NCI-H748 (cell line): ENCODE measurements at regions not wholly inside any gene's neighbourhood (a gene's known extent, or its start where the extent isn't known, plus 50 kb on each side); places are given as distances from the start of the nearest gene placed in this dataset.

Experiments used
- DNase-seq: peaks from one replicate; lab custom pipeline; 2025; ENCODE audit not compliant: unreplicated experiment; lab: John Stamatoyannopoulos, UW

GRCh38 chr7:25279705-25280104, 51.4 kb upstream of the NPVF start:
- no peak for DNase-seq

- no peak for DNase-seq
Measured at GRCh38 chr7:25280181-25280580, 51.9 kb upstream of the NPVF start.

- no peak for DNase-seq
Measured at GRCh38 chr7:25282194-25282593, 53.9 kb upstream of the NPVF start.

GRCh38 chr7:25286756-25287155, 58.5 kb upstream of the NPVF start:
- no peak for DNase-seq

GRCh38 chr7:25287291-25287690, 59.0 kb upstream of the NPVF start:
- no peak for DNase-seq

GRCh38 chr7:25288556-25289307, 60.4 kb upstream of the NPVF start:
- DNase-seq, result no peak

DNA sequence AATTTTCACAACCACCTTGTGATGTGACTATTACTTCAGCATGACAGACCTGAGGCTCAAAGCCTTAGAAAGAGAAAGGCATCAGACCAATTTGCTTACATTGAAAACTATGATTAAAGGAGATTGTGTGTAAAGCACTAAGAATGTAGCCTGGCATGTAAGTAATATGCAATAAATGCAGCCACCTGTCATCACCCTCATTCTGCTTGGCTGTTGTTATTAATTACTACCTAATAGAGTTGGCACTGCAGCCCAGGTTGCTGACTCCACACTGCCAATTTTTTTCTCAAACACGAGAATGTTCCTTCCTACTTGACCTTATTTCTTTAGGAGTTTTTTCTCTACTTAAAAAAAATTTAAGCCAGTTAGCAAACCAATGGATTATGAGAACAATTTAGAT, 61.2 kb upstream of the NPVF start:
- DNase-seq, result no peak

DNA sequence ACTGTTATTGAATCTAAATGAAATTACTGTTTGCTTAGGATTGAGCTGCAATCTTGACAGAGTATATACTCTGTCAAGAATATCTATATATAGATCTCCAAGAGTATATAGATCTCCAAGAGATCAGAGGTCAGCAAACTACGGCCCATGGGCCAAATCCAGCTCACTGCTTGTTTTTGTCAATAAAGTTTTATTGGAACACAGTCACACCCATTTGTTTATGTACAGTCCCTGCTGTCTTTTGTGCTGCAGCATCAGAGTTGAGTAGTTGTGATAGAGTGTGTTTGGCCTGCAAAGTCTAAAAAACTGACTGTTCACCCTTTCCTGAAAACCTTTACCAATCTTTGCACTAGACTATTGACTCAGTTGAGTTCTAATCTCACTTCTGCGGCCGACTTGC, 66.3 kb upstream of the NPVF start:
- no peak for DNase-seq

DNA sequence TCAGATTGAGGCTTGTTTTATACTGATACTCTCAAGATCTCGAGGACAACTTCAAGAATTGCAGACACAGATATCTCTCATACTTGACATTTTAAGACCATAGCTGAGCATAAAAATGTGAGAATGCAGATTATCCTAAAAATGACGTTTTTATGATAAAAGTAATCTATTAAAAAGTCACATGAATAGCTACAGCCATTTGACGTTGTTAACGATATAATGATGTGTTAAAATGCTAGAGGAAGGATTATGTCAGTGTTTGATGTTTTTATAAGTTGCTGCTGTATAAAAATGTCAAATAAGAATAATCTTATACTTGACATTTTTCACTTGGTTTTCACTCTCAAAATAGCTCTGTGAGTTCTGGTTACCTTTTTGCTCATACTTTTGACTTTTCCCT, 67.1 kb upstream of the NPVF start:
- DNase-seq, result no peak

DNA sequence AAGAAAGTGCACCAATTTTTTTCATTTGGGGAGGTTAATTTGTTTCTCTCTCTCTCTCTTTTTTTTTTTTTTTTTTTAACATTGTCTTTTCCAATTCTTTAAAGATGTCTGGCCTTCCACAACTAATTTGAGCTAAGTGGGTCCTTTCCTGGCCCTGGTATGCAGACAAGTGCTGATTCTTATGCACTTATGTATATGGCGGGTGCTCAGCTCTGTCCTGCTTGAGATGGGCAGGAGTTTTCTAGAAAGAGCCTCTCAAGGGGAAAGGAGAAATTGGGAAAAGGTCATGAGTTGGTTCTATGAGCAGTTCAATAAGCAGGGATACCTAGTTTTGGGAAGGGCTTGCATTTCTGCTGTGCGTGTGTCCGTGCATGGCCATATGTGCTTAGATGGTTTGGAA, 67.8 kb upstream of the NPVF start:
- no peak for DNase-seq

- DNase-seq, result no peak
Measured at GRCh38 chr7:25297278-25297677, 69.0 kb upstream of the NPVF start.

- no peak for DNase-seq
Measured at GRCh38 chr7:25303281-25304181, 75.2 kb upstream of the NPVF start.

- no peak for DNase-seq
Measured at GRCh38 chr7:25304691-25305090, 76.4 kb upstream of the NPVF start.

- DNase-seq, result no peak
Measured at GRCh38 chr7:25305831-25306230, 77.5 kb upstream of the NPVF start.

DNA sequence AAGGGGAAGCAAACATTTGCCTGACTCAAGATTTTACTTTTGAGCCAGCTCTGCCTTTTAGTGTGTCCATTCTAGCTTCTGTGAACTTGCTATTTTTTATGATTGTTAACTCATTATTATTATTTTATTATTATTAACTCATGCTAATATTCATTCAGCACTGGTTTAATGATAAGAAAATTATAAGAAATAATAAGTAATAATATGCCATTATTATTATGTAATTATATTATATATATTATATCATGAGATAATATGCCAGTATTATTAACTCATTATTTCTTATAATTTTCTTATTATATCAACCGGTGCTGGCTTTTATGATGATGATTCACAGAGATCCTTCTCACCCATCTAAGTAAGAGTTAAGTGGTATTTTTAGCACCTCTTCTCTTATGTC, 79.3 kb upstream of the NPVF start:
- DNase-seq, result no peak

DNA sequence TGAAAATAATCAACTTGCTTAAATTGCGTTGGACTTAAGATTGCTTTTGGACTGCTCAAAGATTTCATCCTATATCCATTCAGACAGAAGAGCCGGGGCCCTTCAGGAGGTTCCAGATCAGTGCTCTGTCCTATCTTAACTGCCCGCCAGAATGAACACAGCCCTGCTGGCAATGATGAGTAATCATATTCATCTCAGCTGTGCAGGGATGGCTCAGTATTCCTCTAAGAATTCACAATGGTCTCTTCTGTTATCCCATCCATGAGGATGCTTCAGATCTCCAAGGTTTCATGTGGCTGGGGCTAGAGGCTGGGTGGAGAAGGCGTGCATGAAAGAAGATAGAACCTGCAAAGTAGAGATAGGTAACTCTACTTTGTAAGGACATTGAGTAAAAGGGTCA, 80.0 kb upstream of the NPVF start:
- DNase-seq, result no peak

- peak; percentile 40 for DNase-seq
Measured at GRCh38 chr7:25308906-25309705, 80.8 kb upstream of the NPVF start.

DNA sequence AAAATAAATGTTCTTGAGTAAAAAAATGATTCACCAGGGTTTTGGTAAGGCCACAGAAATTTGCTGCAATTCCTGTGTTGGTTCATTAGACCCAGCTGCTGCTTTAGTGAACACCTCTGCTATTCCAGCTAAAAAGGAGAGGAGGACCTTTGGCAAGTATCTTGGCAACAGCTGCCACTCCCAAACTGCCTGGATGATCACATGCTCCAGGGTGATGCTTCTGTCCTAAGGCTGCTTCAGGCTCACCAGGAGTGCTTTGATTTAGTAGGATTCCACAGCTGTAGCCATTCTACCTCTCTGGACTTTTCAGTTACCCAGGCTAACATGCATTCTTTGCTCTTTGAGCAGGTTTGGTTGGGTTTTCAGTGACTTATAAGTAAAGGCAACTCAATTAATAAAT, 82.6 kb upstream of the NPVF start:
- peak; percentile 30 for DNase-seq

GRCh38 chr7:25311346-25311745, 83.1 kb upstream of the NPVF start:
- no peak for DNase-seq

GRCh38 chr7:25312968-25313367, 84.7 kb upstream of the NPVF start:
- DNase-seq, result no peak

GRCh38 chr7:25313526-25313925, 85.2 kb upstream of the NPVF start:
- no peak for DNase-seq
